SK-N-SH (cell line): ENCODE measurements at regions not wholly inside any gene's neighbourhood (a gene's known extent, or its start where the extent isn't known, plus 50 kb on each side); places are given as distances from the start of the nearest gene placed in this dataset.

ENCODE experiments used
- CTCF ChIA-PET: fragments of 300-600, 350-600 bp; formaldehyde crosslinking; extraction: SDS; loops from one replicate; lab custom pipeline; 2021; lab: Yijun Ruan, JAX
- POLR2A ChIA-PET: fragments of 350-600 bp; sonication (Branson Sonifier 250); formaldehyde crosslinking; extraction: SDS; loops from one replicate; lab custom pipeline; 2020; ENCODE audit warnings: antibody characterized with exemption, inconsistent platforms; lab: Yijun Ruan, JAX
- DNase-seq: peaks from one replicate; pipeline ENCODE4 v3.0.0; 2012
- H2AFZ ChIP-seq: fragments of 200-600 bp; sonication (generic); 2 replicates; pipeline ENCODE4 v1.8.1; 2016; ENCODE audit warnings: antibody characterized with exemption, mild to moderate bottlenecking, low read depth
- H3F3A ChIP-seq: fragments of 200-600 bp; sonication (generic); replicated peaks from 2 replicates; pipeline ENCODE3; 2016; ENCODE audit warnings: antibody characterized with exemption, mild to moderate bottlenecking; ENCODE audit not compliant: insufficient read depth
- H3K27ac ChIP-seq, 2 experiments: fragments of 200-500 bp in 1 of 2; fragments of 200-600 bp in 1 of 2; sonication (Bioruptor generic) in 1 of 2; sonication (generic), shearing (Covaris generic) in 1 of 2; 2 replicates each; pipeline versions ENCODE4 v1.5.1 to v1.6.1; 2014 to 2016; ENCODE audit warnings: low read depth in 2 of 2, inconsistent platforms in 1 of 2, low read length in 1 of 2, mild to moderate bottlenecking in 1 of 2, mixed read lengths in 1 of 2
- H3K27me3 ChIP-seq: fragments of 200-600 bp; sonication (generic), shearing (Covaris generic); 2 replicates; pipeline ENCODE4 v1.6.1; 2016; ENCODE audit warnings: mixed run types; ENCODE audit not compliant: insufficient read depth
- H3K36me3 ChIP-seq, 2 experiments: fragments of 200-500 bp in 1 of 2; fragments of 200-600 bp in 1 of 2; sonication (Bioruptor generic) in 1 of 2; sonication (generic) in 1 of 2; replicated peaks in 1 of 2; 2 replicates each; pipeline versions ENCODE3 to v1.5.1; 2014 to 2016; ENCODE audit warnings: low read length in 1 of 2, mild to moderate bottlenecking in 1 of 2; ENCODE audit not compliant: insufficient read depth in 2 of 2, control insufficient read depth in 1 of 2
- H3K4me1 ChIP-seq, 2 experiments: fragments of 200-500 bp in 1 of 2; fragments of 200-600 bp in 1 of 2; sonication (Bioruptor generic) in 1 of 2; sonication (generic), shearing (Covaris generic) in 1 of 2; 2 replicates each; pipeline versions ENCODE4 v1.5.1 to v1.6.1; 2014 to 2016; ENCODE audit warnings: low read depth in 1 of 2, low read length in 1 of 2, mixed run types in 1 of 2; ENCODE audit not compliant: insufficient read depth in 2 of 2, control insufficient read depth in 1 of 2
- H3K4me2 ChIP-seq: fragments of 200-600 bp; sonication (generic), shearing (Covaris generic); 2 replicates; pipeline ENCODE4 v1.6.1; 2017; ENCODE audit warnings: mixed run types
- H3K4me3 ChIP-seq, 2 experiments: fragments of 200-500 bp in 1 of 2; fragments of 200-600 bp in 1 of 2; sonication (Bioruptor generic) in 1 of 2; sonication (generic), shearing (Covaris generic) in 1 of 2; 2 replicates each; pipeline versions ENCODE4 v1.5.1 to v1.8.1; 2014 to 2016; ENCODE audit warnings: low read depth in 2 of 2, inconsistent platforms in 1 of 2, low read length in 1 of 2, mild to moderate bottlenecking in 1 of 2, mixed read lengths in 1 of 2, moderate library complexity in 1 of 2
- H3K79me2 ChIP-seq: fragments of 200-600 bp; sonication (generic); 2 replicates; pipeline ENCODE4 v1.8.1; 2017; ENCODE audit warnings: mild to moderate bottlenecking; ENCODE audit not compliant: insufficient read depth
- H3K9ac ChIP-seq: fragments of 200-600 bp; sonication (generic); 2 replicates; pipeline ENCODE4 v1.6.1; 2017; ENCODE audit warnings: mixed run types
- H3K9me2 ChIP-seq: fragments of 200-600 bp; sonication (generic); 2 replicates; pipeline ENCODE4 v1.6.1; 2017; ENCODE audit warnings: mixed run types
- H3K9me3 ChIP-seq: fragments of 200-600 bp; sonication (generic); 2 replicates; pipeline ENCODE4 v1.6.1; 2017; ENCODE audit warnings: mixed run types, mild to moderate bottlenecking, moderate library complexity
- H4K20me1 ChIP-seq: fragments of 200-600 bp; sonication (generic); 2 replicates; pipeline ENCODE4 v1.6.1; 2017; ENCODE audit warnings: mild to moderate bottlenecking, mixed run types; ENCODE audit not compliant: insufficient read depth
- ELF1 ChIP-seq: IDR thresholded peaks from 2 replicates; pipeline ENCODE4 v1.4.0; 2012
- FOXJ3 ChIP-seq: sonication (generic); formaldehyde crosslinking; IDR thresholded peaks from 2 replicates; pipeline ENCODE4 v1.5.1; 2020; ENCODE audit warnings: mild to moderate bottlenecking, missing genetic modification reagents
- GABPA ChIP-seq: IDR thresholded peaks from 2 replicates; pipeline ENCODE4 v1.4.0; 2012; ENCODE audit warnings: low read depth, mild to moderate bottlenecking
- GATA2 ChIP-seq: sonication (generic); formaldehyde crosslinking; IDR thresholded peaks from 2 replicates; pipeline ENCODE4 v1.5.0; 2020; ENCODE audit warnings: mild to moderate bottlenecking, missing genetic modification reagents
- JUND ChIP-seq: IDR thresholded peaks from 2 replicates; pipeline ENCODE4 v1.4.0; 2012
- MEF2A ChIP-seq: IDR thresholded peaks from 2 replicates; pipeline ENCODE4 v1.4.0; 2012; ENCODE audit warnings: low read depth, borderline replicate concordance
- NRF1 ChIP-seq: IDR thresholded peaks from 2 replicates; pipeline ENCODE4 v1.6.1; 2012; ENCODE audit warnings: low read depth, mild to moderate bottlenecking, low read length
- RAD21 ChIP-seq: IDR thresholded peaks from 2 replicates; pipeline ENCODE4 v1.6.1; 2012; ENCODE audit warnings: mild to moderate bottlenecking, low read length
- RCOR1 ChIP-seq: fragments of 150-350 bp; IDR thresholded peaks from 2 replicates; pipeline ENCODE4 v1.6.1; 2017; ENCODE audit warnings: antibody characterized with exemption, low read length
- SIN3A ChIP-seq: IDR thresholded peaks from 2 replicates; pipeline ENCODE4 v1.6.1; 2012; ENCODE audit warnings: low read depth, mild to moderate bottlenecking, low read length, moderate library complexity, borderline replicate concordance
- SMC3 ChIP-seq: IDR thresholded peaks from 2 replicates; pipeline ENCODE4 v1.6.1; 2012; ENCODE audit warnings: low read depth, low read length, improper control_type of control experiment
- TCF12 ChIP-seq: IDR thresholded peaks from 2 replicates; pipeline ENCODE4 v1.4.0; 2012
- YY1 ChIP-seq: IDR thresholded peaks from 2 replicates; pipeline ENCODE4 v1.4.0; 2012; ENCODE audit warnings: low read depth, mild to moderate bottlenecking
- WGBS: methylation state at CpG from one replicate; pipeline ENCODE4 v1.1.6; 2017; ENCODE audit warnings: low lambda C conversion rate; 5-methylcytosine and 5-hydroxymethylcytosine counted together
- TF ChIP-seq, protein P1 (sequence below): fragments of 200-600 bp; sonication (generic); IDR thresholded peaks from 2 replicates; pipeline ENCODE4 v1.6.1; 2017; ENCODE audit warnings: antibody characterized with exemption, mild to moderate bottlenecking, moderate library complexity
- TF ChIP-seq, protein P2 (sequence below): fragments of 150-350 bp; IDR thresholded peaks from 2 replicates; pipeline ENCODE4 v1.6.1; 2017; ENCODE audit warnings: antibody characterized with exemption, low read length, low read depth, borderline replicate concordance
- TF ChIP-seq, protein P3 (sequence below): IDR thresholded peaks from 2 replicates; pipeline ENCODE4 v1.4.0; 2012; ENCODE audit warnings: low read depth, borderline replicate concordance
- TF ChIP-seq, protein P4 (sequence below): IDR thresholded peaks from 2 replicates; pipeline ENCODE4 v1.4.0; 2012; ENCODE audit warnings: low read depth, borderline replicate concordance
- TF ChIP-seq, protein P5 (sequence below): IDR thresholded peaks from 2 replicates; pipeline ENCODE4; 2012

DNA sequence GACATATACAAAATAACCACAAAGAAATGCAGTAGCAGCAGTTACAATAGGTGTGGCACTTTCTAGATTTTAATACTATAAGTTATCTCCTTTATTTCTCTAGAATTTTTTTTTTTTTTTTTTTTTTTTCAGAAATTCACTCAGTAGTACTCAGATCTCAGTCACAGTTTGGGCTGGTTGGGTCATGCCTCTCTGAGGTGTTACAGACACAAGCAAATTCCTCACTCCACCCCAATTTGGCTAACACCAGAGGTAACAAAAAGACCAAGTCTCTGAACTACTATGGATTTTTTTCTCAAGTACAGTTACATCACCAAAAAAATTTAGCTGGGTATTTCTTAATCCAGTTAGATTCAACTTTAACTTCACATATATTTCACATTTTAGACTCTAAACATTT is 985.1 kb upstream of the LRRN3 start:
- Histone ChIP-seq H3K9ac (no peak overlapping the region), H3K27me3 (no peaks in the 10 kb centered on the region), H3K27ac (no peak overlapping the region), H3F3A (no peaks in the 10 kb centered on the region), H3K9me2 (no peaks in the 10 kb centered on the region), H3K9me3 (no peaks in the 10 kb centered on the region)
- TF ChIP-seq TCF12, result no peak
- no peak for TF ChIP-seq FOXJ3 (CRISPR knock-in tag)
- no peak for TF ChIP-seq SIN3A
- TF ChIP-seq, protein P1, sequence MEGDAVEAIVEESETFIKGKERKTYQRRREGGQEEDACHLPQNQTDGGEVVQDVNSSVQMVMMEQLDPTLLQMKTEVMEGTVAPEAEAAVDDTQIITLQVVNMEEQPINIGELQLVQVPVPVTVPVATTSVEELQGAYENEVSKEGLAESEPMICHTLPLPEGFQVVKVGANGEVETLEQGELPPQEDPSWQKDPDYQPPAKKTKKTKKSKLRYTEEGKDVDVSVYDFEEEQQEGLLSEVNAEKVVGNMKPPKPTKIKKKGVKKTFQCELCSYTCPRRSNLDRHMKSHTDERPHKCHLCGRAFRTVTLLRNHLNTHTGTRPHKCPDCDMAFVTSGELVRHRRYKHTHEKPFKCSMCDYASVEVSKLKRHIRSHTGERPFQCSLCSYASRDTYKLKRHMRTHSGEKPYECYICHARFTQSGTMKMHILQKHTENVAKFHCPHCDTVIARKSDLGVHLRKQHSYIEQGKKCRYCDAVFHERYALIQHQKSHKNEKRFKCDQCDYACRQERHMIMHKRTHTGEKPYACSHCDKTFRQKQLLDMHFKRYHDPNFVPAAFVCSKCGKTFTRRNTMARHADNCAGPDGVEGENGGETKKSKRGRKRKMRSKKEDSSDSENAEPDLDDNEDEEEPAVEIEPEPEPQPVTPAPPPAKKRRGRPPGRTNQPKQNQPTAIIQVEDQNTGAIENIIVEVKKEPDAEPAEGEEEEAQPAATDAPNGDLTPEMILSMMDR, result no peak
- TF ChIP-seq SMC3, result no peak
- TF ChIP-seq ELF1, result no peak
- no peak for TF ChIP-seq RCOR1
- TF ChIP-seq, protein P2, sequence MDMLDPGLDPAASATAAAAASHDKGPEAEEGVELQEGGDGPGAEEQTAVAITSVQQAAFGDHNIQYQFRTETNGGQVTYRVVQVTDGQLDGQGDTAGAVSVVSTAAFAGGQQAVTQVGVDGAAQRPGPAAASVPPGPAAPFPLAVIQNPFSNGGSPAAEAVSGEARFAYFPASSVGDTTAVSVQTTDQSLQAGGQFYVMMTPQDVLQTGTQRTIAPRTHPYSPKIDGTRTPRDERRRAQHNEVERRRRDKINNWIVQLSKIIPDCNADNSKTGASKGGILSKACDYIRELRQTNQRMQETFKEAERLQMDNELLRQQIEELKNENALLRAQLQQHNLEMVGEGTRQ, result no peak
- no peak for TF ChIP-seq JUND
- no peak for TF ChIP-seq GATA2 (CRISPR knock-in tag)
- no peak for TF ChIP-seq MEF2A
- no peak for TF ChIP-seq YY1
- no peak for TF ChIP-seq NRF1
- TF ChIP-seq GABPA, result no peak
- TF ChIP-seq, protein P3, sequence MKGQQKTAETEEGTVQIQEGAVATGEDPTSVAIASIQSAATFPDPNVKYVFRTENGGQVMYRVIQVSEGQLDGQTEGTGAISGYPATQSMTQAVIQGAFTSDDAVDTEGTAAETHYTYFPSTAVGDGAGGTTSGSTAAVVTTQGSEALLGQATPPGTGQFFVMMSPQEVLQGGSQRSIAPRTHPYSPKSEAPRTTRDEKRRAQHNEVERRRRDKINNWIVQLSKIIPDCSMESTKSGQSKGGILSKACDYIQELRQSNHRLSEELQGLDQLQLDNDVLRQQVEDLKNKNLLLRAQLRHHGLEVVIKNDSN, result no peak
- no peak for TF ChIP-seq RAD21
- TF ChIP-seq, all 33 proteins: peak for 0
- H3K36me3 ChIP-seq, result no peaks in the 10 kb centered on the region
- POLR2A ChIA-PET, result no interaction called here
- H3K4me1 ChIP-seq, result no peaks in the 10 kb centered on the region
- no peaks in the 10 kb centered on the region for H4K20me1 ChIP-seq
- H2AFZ ChIP-seq, result no peak overlapping the region
- no peak overlapping the region for H3K4me3 ChIP-seq
- CTCF ChIA-PET, result no interaction called here
- DNase-seq, result no peak
- H3K4me2 ChIP-seq, result no peak overlapping the region
- H3K79me2 ChIP-seq, result no peaks in the 10 kb centered on the region

DNA sequence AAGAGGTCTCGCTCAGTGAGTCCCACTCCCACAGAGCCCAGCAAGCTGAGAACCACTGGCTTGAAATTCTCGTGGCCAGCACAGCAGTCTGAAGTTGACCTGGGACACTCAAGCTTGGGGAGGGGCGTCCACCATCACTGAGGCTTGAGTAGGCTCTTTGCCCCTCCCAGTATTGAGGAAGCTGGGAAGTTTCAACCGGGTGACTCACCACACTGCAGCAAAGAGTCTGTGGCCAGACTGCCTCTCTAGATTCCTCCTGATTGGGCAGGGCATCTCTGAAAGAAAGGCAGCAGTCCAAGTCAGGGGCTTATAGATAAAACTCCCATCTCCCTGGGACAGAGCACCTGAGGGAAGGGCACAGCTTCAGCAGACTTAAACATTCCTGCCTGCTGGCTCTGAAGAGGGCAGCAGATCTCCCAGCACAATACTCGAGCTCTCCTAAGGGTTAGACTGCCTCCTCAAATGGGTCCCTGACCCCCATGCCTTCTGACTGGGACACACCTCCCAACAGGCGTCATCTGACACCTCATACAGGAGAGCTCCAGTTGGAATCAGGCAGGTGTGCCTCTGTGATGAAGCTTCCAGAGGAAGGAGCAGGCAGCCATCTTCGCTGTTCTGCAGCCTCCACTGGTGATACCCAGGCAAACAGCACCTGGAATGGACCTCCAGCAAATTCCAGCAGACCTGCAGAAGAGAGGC is 970.9 kb upstream of the LRRN3 start:
- CTCF ChIA-PET, result interaction anchor here (0.7 to 1.3 kb wide), 2 partner anchors 275 to 317 kb away, joined by 3 read pairs; no protein-coding TSS in a partner anchor
- TF ChIP-seq, protein P4, sequence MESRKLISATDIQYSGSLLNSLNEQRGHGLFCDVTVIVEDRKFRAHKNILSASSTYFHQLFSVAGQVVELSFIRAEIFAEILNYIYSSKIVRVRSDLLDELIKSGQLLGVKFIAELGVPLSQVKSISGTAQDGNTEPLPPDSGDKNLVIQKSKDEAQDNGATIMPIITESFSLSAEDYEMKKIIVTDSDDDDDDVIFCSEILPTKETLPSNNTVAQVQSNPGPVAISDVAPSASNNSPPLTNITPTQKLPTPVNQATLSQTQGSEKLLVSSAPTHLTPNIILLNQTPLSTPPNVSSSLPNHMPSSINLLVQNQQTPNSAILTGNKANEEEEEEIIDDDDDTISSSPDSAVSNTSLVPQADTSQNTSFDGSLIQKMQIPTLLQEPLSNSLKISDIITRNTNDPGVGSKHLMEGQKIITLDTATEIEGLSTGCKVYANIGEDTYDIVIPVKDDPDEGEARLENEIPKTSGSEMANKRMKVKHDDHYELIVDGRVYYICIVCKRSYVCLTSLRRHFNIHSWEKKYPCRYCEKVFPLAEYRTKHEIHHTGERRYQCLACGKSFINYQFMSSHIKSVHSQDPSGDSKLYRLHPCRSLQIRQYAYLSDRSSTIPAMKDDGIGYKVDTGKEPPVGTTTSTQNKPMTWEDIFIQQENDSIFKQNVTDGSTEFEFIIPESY, result no peak
- TF ChIP-seq, protein P5, sequence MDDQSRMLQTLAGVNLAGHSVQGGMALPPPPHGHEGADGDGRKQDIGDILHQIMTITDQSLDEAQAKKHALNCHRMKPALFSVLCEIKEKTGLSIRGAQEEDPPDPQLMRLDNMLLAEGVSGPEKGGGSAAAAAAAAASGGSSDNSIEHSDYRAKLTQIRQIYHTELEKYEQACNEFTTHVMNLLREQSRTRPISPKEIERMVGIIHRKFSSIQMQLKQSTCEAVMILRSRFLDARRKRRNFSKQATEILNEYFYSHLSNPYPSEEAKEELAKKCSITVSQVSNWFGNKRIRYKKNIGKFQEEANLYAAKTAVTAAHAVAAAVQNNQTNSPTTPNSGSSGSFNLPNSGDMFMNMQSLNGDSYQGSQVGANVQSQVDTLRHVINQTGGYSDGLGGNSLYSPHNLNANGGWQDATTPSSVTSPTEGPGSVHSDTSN, result no peak
- 26% methylated on average over 7 of the region's 7 CpGs for WGBS

More for the DNA sequence above, 970.9 kb upstream of the LRRN3 start:
- Histone ChIP-seq H2AFZ (no peak overlapping the region), H3K4me3 (no peak overlapping the region), H3F3A (no peaks in the 10 kb centered on the region), H3K27me3 (no peaks in the 10 kb centered on the region), H4K20me1 (no peaks in the 10 kb centered on the region), H3K9ac (no peak overlapping the region), H3K9me3 (no peaks in the 10 kb centered on the region; the same call in 1 of the 2 replicates), H3K9me2 (no peaks in the 10 kb centered on the region), H3K4me2 (no peak overlapping the region), H3K27ac (no peak overlapping the region), H3K79me2 (no peaks in the 10 kb centered on the region), H3K4me1 (no peaks in the 10 kb centered on the region), H3K36me3 (no peaks in the 10 kb centered on the region)
- POLR2A ChIA-PET, result no interaction called here
- no peak for DNase-seq
